B cell (primary cell): ENCODE measurements at regions not wholly inside any gene's neighbourhood (a gene's known extent, or its start where the extent isn't known, plus 50 kb on each side); places are given as distances from the start of the nearest gene placed in this dataset.

Experiments
- EZH2 ChIP-seq: IDR thresholded peaks from 2 replicates; pipeline ENCODE4 v1.6.1; 2012; ENCODE audit warnings: borderline replicate concordance, low read depth, mild to moderate bottlenecking, moderate library complexity, low read length; ENCODE audit not compliant: insufficient read depth, poor library complexity, severe bottlenecking
- TF ChIP-seq, protein P1 (sequence below): fragments of 200-600 bp; IDR thresholded peaks from one replicate; pipeline ENCODE4 v1.8.0; 2022; ENCODE audit warnings: antibody characterized with exemption, mild to moderate bottlenecking

DNA sequence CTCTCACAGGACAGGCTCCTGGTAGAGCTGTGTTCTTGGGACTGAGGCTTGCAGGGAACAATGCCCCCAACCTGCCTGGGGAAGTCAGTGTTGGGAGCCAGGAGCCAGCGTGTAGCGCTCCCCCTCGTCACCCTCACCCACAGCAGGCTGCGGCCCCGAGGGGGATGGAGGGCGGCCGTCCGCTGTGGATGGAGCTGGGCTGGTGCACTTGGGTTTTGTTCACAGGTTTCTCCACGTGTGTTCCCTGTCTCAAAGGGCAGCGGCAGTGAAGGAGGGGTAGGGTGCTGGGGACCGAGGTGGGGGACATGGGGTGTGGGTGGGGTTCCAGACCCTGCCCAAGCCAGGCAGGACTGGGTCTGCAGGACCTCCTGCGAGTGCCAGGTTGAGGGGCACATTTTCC, 69.1 kb downstream of the RGS12 start:
- TF ChIP-seq, protein P1, sequence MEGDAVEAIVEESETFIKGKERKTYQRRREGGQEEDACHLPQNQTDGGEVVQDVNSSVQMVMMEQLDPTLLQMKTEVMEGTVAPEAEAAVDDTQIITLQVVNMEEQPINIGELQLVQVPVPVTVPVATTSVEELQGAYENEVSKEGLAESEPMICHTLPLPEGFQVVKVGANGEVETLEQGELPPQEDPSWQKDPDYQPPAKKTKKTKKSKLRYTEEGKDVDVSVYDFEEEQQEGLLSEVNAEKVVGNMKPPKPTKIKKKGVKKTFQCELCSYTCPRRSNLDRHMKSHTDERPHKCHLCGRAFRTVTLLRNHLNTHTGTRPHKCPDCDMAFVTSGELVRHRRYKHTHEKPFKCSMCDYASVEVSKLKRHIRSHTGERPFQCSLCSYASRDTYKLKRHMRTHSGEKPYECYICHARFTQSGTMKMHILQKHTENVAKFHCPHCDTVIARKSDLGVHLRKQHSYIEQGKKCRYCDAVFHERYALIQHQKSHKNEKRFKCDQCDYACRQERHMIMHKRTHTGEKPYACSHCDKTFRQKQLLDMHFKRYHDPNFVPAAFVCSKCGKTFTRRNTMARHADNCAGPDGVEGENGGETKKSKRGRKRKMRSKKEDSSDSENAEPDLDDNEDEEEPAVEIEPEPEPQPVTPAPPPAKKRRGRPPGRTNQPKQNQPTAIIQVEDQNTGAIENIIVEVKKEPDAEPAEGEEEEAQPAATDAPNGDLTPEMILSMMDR: no peak
- no peak for TF ChIP-seq EZH2
